T-cell (primary cell): ENCODE measurements at regions not wholly inside any gene's neighbourhood (a gene's known extent, or its start where the extent isn't known, plus 50 kb on each side); places are given as distances from the start of the nearest gene placed in this dataset.
A peak's percentile ranks its signal among the peaks of the same experiment; 100 is the strongest.

Experiments
- ATAC-seq, 4 experiments: fragments of 200-7000 bp in 3 of 4; fragments of 150-1000 bp in 1 of 4; cut with Tn5 transposase; replicated peaks in 1 of 4; 1 replicate in 3 of 4; 2 replicates in 1 of 4; pipeline ENCODE4 v1.10.0; 2021; ENCODE audit warnings: moderate library complexity in 3 of 4, mild to moderate bottlenecking in 2 of 4, moderate number of reproducible peaks in 1 of 4
- CTCF ChIA-PET, 2 donors: fragments of 300-600 bp; sonication (Branson Sonifier 250); formaldehyde crosslinking; loops; one replicate each; lab custom pipeline; 2022; ENCODE audit warnings: antibody characterized with exemption in 2 of 2; lab: Charles Lee
- POLR2A ChIA-PET, 2 donors: fragments of 300-600 bp; sonication (Branson Sonifier 250); formaldehyde crosslinking; loops; one replicate each; lab custom pipeline; 2022; ENCODE audit warnings: antibody characterized with exemption in 2 of 2; lab: Charles Lee
- DNase-seq, 35 experiments: peaks; one replicate each; pipeline versions ENCODE4 v3.0.0 to v3.0.0-alpha.2; 2013 to 2023
- H3K27ac ChIP-seq: one replicate; pipeline ENCODE4 v1.5.1; 2013; ENCODE audit warnings: low read length
- H3K27me3 ChIP-seq, 2 experiments: replicated peaks in 1 of 2; 1 replicate in 1 of 2; 2 replicates in 1 of 2; pipeline versions ENCODE4 v1.6.1 to v1.7.0; 2013; ENCODE audit warnings: low read length in 1 of 2, mixed read lengths in 1 of 2; ENCODE audit not compliant: control insufficient read depth in 2 of 2, insufficient read depth in 2 of 2; ENCODE audit errors: extremely low read depth in 1 of 2
- H3K36me3 ChIP-seq, 2 donors: 1 replicate in 1 of 2; 2 replicates in 1 of 2; pipeline versions ENCODE4 v1.6.1 to v1.7.0; 2013; ENCODE audit warnings: low read length in 1 of 2; ENCODE audit not compliant: control insufficient read depth in 2 of 2, insufficient read depth in 1 of 2; ENCODE audit errors: extremely low read depth in 1 of 2
- H3K4me1 ChIP-seq, 2 experiments: 1 replicate in 1 of 2; 2 replicates in 1 of 2; pipeline versions ENCODE4 v1.6.1 to v1.7.0; 2013; ENCODE audit warnings: low read length in 2 of 2, mixed read lengths in 1 of 2; ENCODE audit not compliant: insufficient read depth in 2 of 2, control insufficient read depth in 1 of 2; ENCODE audit errors: extremely low read depth in 1 of 2
- H3K4me3 ChIP-seq, 2 donors: 1 replicate in 1 of 2; 2 replicates in 1 of 2; pipeline versions ENCODE4 v1.5.1 to v1.7.0; 2013; ENCODE audit warnings: mild to moderate bottlenecking in 2 of 2, low read length in 1 of 2, moderate library complexity in 1 of 2; ENCODE audit not compliant: control insufficient read depth in 1 of 2; ENCODE audit errors: extremely low read depth in 1 of 2
- H3K9me3 ChIP-seq: 2 replicates; pipeline ENCODE4 v1.7.0; 2013
- H3K27ac Mint-ChIP-seq, 2 donors: one replicate each; pipeline ENCODE4 v1.8.0; 2020 to 2021; ENCODE audit warnings: mild to moderate bottlenecking in 2 of 2, mixed read lengths in 2 of 2
- H3K27me3 Mint-ChIP-seq, 2 donors: one replicate each; pipeline ENCODE4 v1.8.0; 2021 to 2022; ENCODE audit warnings: mixed read lengths in 2 of 2
- H3K36me3 Mint-ChIP-seq: one replicate; pipeline ENCODE4 v1.8.0; 2021; ENCODE audit warnings: mixed read lengths
- H3K4me1 Mint-ChIP-seq, 3 donors: one replicate each; pipeline ENCODE4 v1.8.0; 2020 to 2022; ENCODE audit warnings: mixed read lengths in 3 of 3, mild to moderate bottlenecking in 1 of 3
- H3K4me3 Mint-ChIP-seq, 3 donors: one replicate each; pipeline ENCODE4 v1.8.0; 2020 to 2022; ENCODE audit warnings: mild to moderate bottlenecking in 3 of 3, mixed read lengths in 3 of 3, moderate library complexity in 3 of 3
- H3K9me3 Mint-ChIP-seq, 3 donors: one replicate each; pipeline ENCODE4 v1.8.0; 2020 to 2022; ENCODE audit warnings: mixed read lengths in 3 of 3
- WGBS: methylation state at CpG from one replicate; pipeline ENCODE4 v1.1.5; 2013; ENCODE audit warnings: missing lambda C conversion rate; ENCODE audit not compliant: insufficient coverage; 5-methylcytosine and 5-hydroxymethylcytosine counted together

DNA sequence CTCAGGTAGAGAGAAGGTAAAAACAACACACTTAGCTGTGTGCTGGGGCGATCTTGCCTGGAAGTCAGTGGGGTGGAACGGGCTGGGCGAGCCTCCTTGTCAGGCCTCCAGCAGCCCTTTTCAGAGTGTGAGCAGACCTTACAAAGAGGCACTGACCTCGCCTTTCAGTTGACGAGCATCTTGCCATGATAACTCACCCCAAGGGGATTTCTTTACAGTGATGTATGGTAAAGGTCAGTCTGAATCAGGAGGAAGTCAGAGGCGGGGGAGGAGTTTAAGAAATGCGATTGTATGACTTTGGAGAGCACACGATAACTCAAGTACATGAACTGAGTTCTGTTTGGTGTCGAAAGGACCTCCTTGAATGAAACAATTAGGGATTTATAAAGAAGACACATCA, 326.5 kb upstream of the PROX1 start:
- H3K27me3 Mint-ChIP-seq = peaks cover 0 to 8% of the 10 kb centered on the region in 2 donors
- no peaks in the 10 kb centered on the region for H3K9me3 Mint-ChIP-seq
- ChIA-PET CTCF (interaction anchor here in 1 of 2 donors (0.6 kb wide), 1 partner anchor 20 kb away, joined by 3 read pairs; no protein-coding TSS in a partner anchor), POLR2A (no interaction called here)
- H3K36me3 Mint-ChIP-seq = no peaks in the 10 kb centered on the region
- no peak overlapping the region for H3K27ac ChIP-seq
- DNase-seq = no peak
- H3K4me3 Mint-ChIP-seq = no peak overlapping the region
- H3K36me3 ChIP-seq = no peaks in the 10 kb centered on the region
- no peak overlapping the region for H3K27ac Mint-ChIP-seq
- no peaks in the 10 kb centered on the region for H3K9me3 ChIP-seq
- WGBS = 68% methylated on average over 3 of the region's 9 CpGs
- no peaks in the 10 kb centered on the region for H3K27me3 ChIP-seq
- H3K4me1 ChIP-seq = no peaks in the 10 kb centered on the region
- H3K4me3 ChIP-seq = no peak overlapping the region
- ATAC-seq = no peak
- H3K4me1 Mint-ChIP-seq = no peaks in the 10 kb centered on the region

DNA sequence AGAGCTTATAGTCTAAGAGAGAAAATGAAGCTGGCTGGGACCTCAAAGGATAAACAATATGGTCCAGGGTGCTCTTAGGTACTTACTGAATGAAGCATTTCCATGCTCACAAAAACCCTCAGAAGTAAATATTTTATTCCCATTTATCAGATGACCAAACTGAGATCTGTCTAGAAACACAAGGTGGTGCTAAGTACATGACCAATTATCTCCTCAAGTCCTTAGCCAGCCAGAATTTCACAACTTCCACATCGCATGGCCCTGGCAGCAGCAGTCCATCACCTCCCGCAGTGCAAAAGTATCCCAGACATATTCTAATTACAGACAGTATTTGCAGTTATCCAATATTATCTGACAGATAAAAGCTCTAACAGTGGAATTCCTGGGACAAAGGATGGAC, 321.7 kb upstream of the PROX1 start:
- H3K27me3 ChIP-seq = no peaks in the 10 kb centered on the region
- ChIA-PET POLR2A (no interaction called here), CTCF (no interaction called here)
- Mint-ChIP-seq H3K27ac (no peak overlapping the region), H3K36me3 (no peaks in the 10 kb centered on the region), H3K4me1 (peaks cover 12 to 17% (median 12%) of the 10 kb centered on the region in 3 donors), H3K4me3 (no peak overlapping the region), H3K9me3 (no peaks in the 10 kb centered on the region), H3K27me3 (peaks cover 0 to 8% of the 10 kb centered on the region in 2 donors)
- no peaks in the 10 kb centered on the region for H3K9me3 ChIP-seq
- H3K27ac ChIP-seq = no peak overlapping the region
- DNase-seq = no peak
- WGBS = no CpG with 5 or more reads among the region's 2 CpGs
- no peak for ATAC-seq
- H3K4me3 ChIP-seq = no peak overlapping the region
- H3K36me3 ChIP-seq = no peaks in the 10 kb centered on the region
- peaks cover 3 to 12% of the 10 kb centered on the region in 2 experiments for H3K4me1 ChIP-seq

DNA sequence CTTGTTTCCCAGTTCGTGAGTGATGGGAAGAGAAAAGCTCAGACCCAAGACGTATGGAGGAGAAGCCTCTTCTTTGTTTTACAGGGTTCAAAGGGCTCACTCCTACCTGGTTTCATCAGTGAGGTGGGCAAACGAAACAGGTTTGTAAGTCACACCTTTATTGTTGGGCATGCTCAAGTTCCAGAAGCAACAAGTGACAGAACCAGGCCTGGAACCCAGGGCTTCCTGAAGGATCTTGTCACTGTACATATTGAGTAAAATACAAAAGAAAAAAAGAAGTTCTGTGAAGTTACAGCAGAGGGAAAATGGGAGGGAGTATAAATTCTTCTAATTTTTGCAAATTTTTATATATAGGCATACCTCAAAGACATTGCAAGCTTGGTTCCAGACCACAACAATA, 320.9 kb upstream of the PROX1 start:
- ATAC-seq (no peak), DNase-seq (no peak)
- Histone ChIP-seq H3K27ac (no peak overlapping the region), H3K27me3 (no peaks in the 10 kb centered on the region), H3K4me1 (peaks cover 3 to 12% of the 10 kb centered on the region in 2 experiments), H3K9me3 (no peaks in the 10 kb centered on the region), H3K4me3 (no peak overlapping the region), H3K36me3 (no peaks in the 10 kb centered on the region)
- Mint-ChIP-seq H3K27ac (no peak overlapping the region), H3K9me3 (no peaks in the 10 kb centered on the region), H3K27me3 (peaks cover 0 to 5% of the 10 kb centered on the region in 2 donors), H3K36me3 (no peaks in the 10 kb centered on the region), H3K4me1 (peaks cover 12 to 20% (median 13%) of the 10 kb centered on the region in 3 donors), H3K4me3 (no peak overlapping the region)
- CTCF ChIA-PET = interaction anchor here in 1 of 2 donors (0.7 kb wide), 1 partner anchor 456 kb away, joined by 3 read pairs; no protein-coding TSS in a partner anchor
- POLR2A ChIA-PET = no interaction called here
- 54% methylated on average over 3 of the region's 3 CpGs for WGBS

DNA sequence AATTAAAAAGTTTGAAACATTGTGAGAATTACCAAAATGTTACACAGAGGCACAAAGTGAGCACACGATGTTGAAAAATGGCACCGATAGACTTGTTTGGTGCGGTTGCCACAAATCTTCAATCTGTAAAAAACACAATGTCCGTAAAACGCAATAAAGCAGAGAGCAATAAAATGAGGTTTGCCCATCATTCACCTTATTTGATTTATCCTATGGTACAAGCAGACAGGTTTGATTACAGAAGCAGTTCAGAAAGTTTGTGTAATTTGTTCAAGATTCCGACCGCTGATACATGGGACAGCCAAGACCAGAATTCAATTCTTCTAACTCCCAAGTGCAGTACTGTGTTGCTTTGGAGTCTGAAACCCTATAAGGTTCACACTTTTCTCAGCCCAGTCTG, 318.3 kb upstream of the PROX1 start:
- CTCF ChIA-PET = no interaction called here
- Histone ChIP-seq H3K9me3 (no peaks in the 10 kb centered on the region), H3K4me3 (no peak overlapping the region), H3K4me1 (peaks cover 3 to 12% of the 10 kb centered on the region in 2 experiments), H3K27ac (no peak overlapping the region), H3K36me3 (no peaks in the 10 kb centered on the region), H3K27me3 (no peaks in the 10 kb centered on the region)
- DNase-seq (no peak), ATAC-seq (no peak)
- WGBS = no CpG with 5 or more reads among the region's 7 CpGs
- Mint-ChIP-seq H3K36me3 (no peaks in the 10 kb centered on the region), H3K27ac (peak overlapping the region; percentile 84 to 91), H3K4me1 (peaks cover 12 to 23% (median 18%) of the 10 kb centered on the region in 3 donors), H3K27me3 (no peaks in the 10 kb centered on the region), H3K9me3 (peaks cover 0 to 4% (median 0%) of the 10 kb centered on the region in 3 donors), H3K4me3 (no peak overlapping the region)
- POLR2A ChIA-PET = no interaction called here

DNA sequence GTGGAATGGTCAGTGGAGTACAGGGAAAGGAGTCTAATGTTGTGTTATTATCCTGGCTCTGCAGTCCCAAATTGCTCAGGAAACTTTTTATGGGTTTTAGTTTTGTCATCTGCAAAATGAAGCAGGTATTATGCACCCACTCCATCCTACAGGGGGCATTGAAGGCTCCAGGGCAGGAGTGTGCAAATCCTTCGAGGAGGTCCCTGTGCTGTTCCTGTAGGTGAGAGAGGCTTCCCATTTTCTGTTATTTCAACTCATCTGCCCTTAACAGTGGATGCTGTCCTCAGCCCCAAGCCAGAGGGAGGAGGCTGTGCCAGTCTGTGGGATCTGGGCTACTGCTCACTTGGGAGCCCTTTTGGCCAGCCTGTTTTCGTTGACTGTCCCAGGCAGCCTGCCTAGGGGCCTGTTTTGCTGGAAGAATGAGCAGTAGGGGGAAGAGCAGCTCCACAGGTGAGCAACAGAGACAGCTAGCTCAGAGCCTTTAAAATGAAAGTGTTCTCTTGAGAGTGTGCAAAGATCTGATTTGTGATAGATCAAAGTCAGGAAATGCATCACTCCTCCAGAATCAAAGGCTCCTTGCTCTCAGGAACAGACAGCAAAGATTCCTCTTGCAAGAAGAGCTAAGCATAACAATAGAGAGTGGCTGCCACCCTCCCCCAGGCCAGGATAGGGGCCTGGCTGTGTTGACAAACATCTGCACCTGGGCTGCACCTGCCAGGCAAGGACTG, 317.6 kb upstream of the PROX1 start:
- CTCF ChIA-PET = interaction anchor here (0.6 to 1.1 kb wide), 6 partner anchors 78 to 664 kb away, joined by 3 to 4 read pairs (median 3); partner anchors contain the start of gene PROX1 (in 1 of the 2)
- Histone ChIP-seq H3K27ac (no peak overlapping the region), H3K36me3 (no peaks in the 10 kb centered on the region), H3K4me1 (peaks cover 3 to 12% of the 10 kb centered on the region in 2 experiments), H3K9me3 (no peaks in the 10 kb centered on the region), H3K4me3 (no peak overlapping the region), H3K27me3 (no peaks in the 10 kb centered on the region)
- DNase-seq = peak; percentile 1 to 86 (median 51)
- Mint-ChIP-seq H3K4me3 (peak overlapping the region in 1 of 3 donors; percentile 15), H3K27me3 (no peaks in the 10 kb centered on the region), H3K36me3 (no peaks in the 10 kb centered on the region), H3K27ac (peak overlapping the region; percentile 84 to 91), H3K4me1 (peaks cover 12 to 23% (median 18%) of the 10 kb centered on the region in 3 donors), H3K9me3 (peaks cover 0 to 4% (median 4%) of the 10 kb centered on the region in 3 donors)
- peak; percentile 80 to 97 (median 88) for ATAC-seq
- POLR2A ChIA-PET = interaction anchor here in 1 of 2 donors (0.6 kb wide), 1 partner anchor 935 kb away, joined by 6 read pairs; no protein-coding TSS in a partner anchor
- WGBS = no CpG with 5 or more reads among the region's 2 CpGs

DNA sequence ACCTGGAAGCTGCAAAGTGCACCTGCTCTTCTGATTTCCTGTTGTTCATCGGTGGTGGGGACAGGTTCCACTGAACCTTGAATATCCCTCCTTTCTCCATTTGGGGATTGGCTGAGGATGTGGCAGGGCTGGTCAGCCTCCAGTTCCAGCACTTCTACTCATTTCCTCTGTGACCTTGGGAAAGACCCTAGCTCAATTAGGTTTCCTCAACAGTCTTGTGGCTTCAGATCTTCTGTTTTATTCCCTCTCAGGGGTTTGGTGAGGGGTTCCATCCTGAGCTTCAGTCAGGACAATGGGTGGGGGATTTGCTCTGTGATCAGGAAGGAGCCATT, 317.1 kb upstream of the PROX1 start:
- Histone ChIP-seq H3K27me3 (no peaks in the 10 kb centered on the region), H3K9me3 (no peaks in the 10 kb centered on the region), H3K36me3 (no peaks in the 10 kb centered on the region), H3K27ac (no peak overlapping the region), H3K4me3 (no peak overlapping the region), H3K4me1 (peaks cover 3 to 12% of the 10 kb centered on the region in 2 experiments)
- ChIA-PET CTCF (interaction anchor here (0.6 to 1.1 kb wide), 6 partner anchors 78 to 663 kb away, joined by 3 to 4 read pairs (median 3); partner anchors contain the start of gene PROX1 (in 1 of the 2)), POLR2A (interaction anchor here in 1 of 2 donors (0.6 kb wide), 1 partner anchor 934 kb away, joined by 6 read pairs; no protein-coding TSS in a partner anchor)
- Mint-ChIP-seq H3K36me3 (no peaks in the 10 kb centered on the region), H3K27me3 (no peaks in the 10 kb centered on the region), H3K27ac (peak overlapping the region; percentile 84 to 91), H3K4me3 (peak overlapping the region in 1 of 3 donors; percentile 15), H3K9me3 (peaks cover 0 to 5% (median 4%) of the 10 kb centered on the region in 3 donors), H3K4me1 (peaks cover 12 to 23% (median 18%) of the 10 kb centered on the region in 3 donors)
- WGBS = no CpG with 5 or more reads among the region's 1 CpG
- ATAC-seq = no peak
- DNase-seq = no peak
